ENCODE measurements at regions not wholly inside any gene's neighbourhood (a gene's known extent, or its start where the extent isn't known, plus 50 kb on each side); places are given as distances from the start of the nearest gene placed in this dataset.

DNA sequence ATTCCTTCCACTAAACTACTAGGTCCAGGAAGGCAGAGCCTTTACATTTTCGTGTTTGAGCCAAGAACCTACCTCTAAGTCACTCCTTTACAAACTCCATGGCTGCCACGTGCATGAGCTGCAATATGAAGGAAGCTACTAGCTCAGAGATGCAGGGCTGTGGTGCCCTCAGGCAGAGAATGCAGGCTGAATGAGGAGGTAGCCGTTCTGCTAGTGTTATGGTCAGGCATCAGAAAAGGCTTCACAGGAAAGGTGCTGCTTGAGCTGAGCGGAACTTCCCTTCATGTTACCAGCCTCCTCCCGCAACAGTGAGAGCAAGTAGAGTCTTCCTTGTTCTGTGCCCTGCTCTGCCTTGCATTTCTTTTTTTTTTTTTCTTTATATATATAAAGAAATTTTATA lies 148.3 kb upstream of the PACRGL start:
- WGBS (ENCODE audit: insufficient coverage) = 29% methylated on average over 1 of the region's 5 CpGs

DNA sequence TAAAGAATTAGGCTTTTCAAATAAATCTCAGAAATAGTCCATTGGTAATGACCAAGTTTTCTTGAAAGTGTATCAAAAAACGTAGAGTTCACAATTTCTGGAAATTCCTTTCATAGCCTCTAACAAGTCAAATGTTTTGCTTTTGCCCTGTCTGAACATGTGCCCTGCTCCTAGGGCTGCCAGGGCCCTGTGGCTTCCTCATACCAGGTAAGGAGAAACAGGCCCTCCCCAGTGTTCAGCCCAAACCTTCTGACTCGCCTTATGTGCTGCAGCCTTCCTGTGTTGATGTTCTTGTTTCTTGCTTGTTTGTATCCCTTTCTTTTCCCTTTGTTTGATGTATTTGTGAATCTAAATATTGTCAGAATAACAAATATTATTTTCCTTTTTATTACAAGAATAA lies 146.1 kb upstream of the PACRGL start:
- no peaks in the 10 kb centered on the region for H3K27me3 ChIP-seq (replicated peaks in 1 of 2; ENCODE audit: control insufficient read depth in 2 of 2, extremely low read depth in 1 of 2, insufficient read depth in 2 of 2, low read length in 1 of 2)
- DNase-seq (no peak), ATAC-seq (replicated peaks in 1 of 4) (no peak)
- no peak overlapping the region for H3K27ac ChIP-seq (ENCODE audit: low read length)
- H3K4me1 Mint-ChIP-seq = no peaks in the 10 kb centered on the region
- no peaks in the 10 kb centered on the region for H3K36me3 ChIP-seq (ENCODE audit: control insufficient read depth in 2 of 2, extremely low read depth in 1 of 2, insufficient read depth in 1 of 2, low read length in 1 of 2)
- ChIA-PET POLR2A (no interaction called here), CTCF (no interaction called here)
- no peak overlapping the region for H3K27ac Mint-ChIP-seq
- H3K27me3 Mint-ChIP-seq = peaks cover 2 to 4% of the 10 kb centered on the region in 2 donors
- no peaks in the 10 kb centered on the region for H3K9me3 ChIP-seq
- 20% methylated on average over 1 of the region's 2 CpGs for WGBS (ENCODE audit: insufficient coverage)
- peaks cover 0 to 2% (median 0%) of the 10 kb centered on the region in 3 donors for H3K9me3 Mint-ChIP-seq
- H3K4me3 ChIP-seq (ENCODE audit: control insufficient read depth in 1 of 2, extremely low read depth in 1 of 2, low read length in 1 of 2) = no peak overlapping the region
- H3K4me3 Mint-ChIP-seq = no peak overlapping the region
- no peaks in the 10 kb centered on the region for H3K4me1 ChIP-seq (ENCODE audit: control insufficient read depth in 1 of 2, extremely low read depth in 1 of 2, insufficient read depth in 2 of 2, low read length in 2 of 2)
- H3K36me3 Mint-ChIP-seq = no peaks in the 10 kb centered on the region

More for the DNA sequence above, 148.3 kb upstream of the PACRGL start:
- H3K9me3 Mint-ChIP-seq = no peaks in the 10 kb centered on the region
- CTCF ChIA-PET = no interaction called here
- no peak overlapping the region for H3K27ac Mint-ChIP-seq
- Histone ChIP-seq H3K9me3 (no peaks in the 10 kb centered on the region), H3K36me3 (ENCODE audit: control insufficient read depth in 2 of 2, extremely low read depth in 1 of 2, insufficient read depth in 1 of 2, low read length in 1 of 2) (no peaks in the 10 kb centered on the region), H3K27ac (ENCODE audit: low read length) (no peak overlapping the region), H3K4me3 (ENCODE audit: control insufficient read depth in 1 of 2, extremely low read depth in 1 of 2, low read length in 1 of 2) (no peak overlapping the region), H3K27me3 (replicated peaks in 1 of 2; ENCODE audit: control insufficient read depth in 2 of 2, extremely low read depth in 1 of 2, insufficient read depth in 2 of 2, low read length in 1 of 2) (no peaks in the 10 kb centered on the region), H3K4me1 (ENCODE audit: control insufficient read depth in 1 of 2, extremely low read depth in 1 of 2, insufficient read depth in 2 of 2, low read length in 2 of 2) (no peaks in the 10 kb centered on the region)
- DNase-seq (no peak), ATAC-seq (replicated peaks in 1 of 4) (no peak)
- no peaks in the 10 kb centered on the region for H3K36me3 Mint-ChIP-seq
- H3K4me1 Mint-ChIP-seq = no peaks in the 10 kb centered on the region
- H3K4me3 Mint-ChIP-seq = no peak overlapping the region
- peaks cover 2 to 4% of the 10 kb centered on the region in 2 donors for H3K27me3 Mint-ChIP-seq
- POLR2A ChIA-PET = no interaction called here

DNA sequence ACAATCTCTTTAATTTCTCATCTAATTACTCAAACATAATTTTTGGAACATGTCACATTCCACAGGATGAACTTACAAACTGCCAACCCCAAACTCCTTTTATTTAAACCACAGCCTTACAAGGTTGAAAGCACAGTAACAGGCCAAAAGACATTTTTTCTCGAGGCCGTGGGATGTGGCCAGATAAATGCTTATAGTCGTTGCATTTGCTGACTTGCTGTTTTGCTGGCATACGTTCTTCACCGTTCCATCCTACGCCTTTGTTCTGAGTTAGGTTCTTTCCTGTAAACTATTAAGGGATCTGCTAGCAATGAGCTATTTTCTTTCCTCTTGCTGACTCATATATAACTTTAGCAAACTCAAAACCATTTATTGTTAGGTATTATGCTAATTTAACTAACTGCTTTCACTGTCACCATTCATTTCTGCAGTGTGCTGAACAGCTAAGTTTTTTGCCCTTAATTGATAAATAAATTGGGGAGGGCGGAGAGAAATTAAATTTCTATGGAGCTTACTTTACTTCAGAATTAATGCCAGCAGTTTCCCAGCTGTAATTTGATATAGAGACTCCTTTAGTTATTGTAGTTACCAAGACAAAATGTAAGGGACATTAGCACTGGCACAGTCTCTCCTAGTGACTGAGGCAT lies 135.1 kb upstream of the PACRGL start:
- WGBS (ENCODE audit: insufficient coverage) = no CpG with 5 or more reads among the region's 7 CpGs
- no peaks in the 10 kb centered on the region for H3K9me3 ChIP-seq
- H3K9me3 Mint-ChIP-seq = no peaks in the 10 kb centered on the region
- ATAC-seq (replicated peaks in 1 of 4) = no peak
- no peaks in the 10 kb centered on the region for H3K27me3 Mint-ChIP-seq
- no peaks in the 10 kb centered on the region for H3K36me3 Mint-ChIP-seq
- H3K4me3 ChIP-seq (ENCODE audit: control insufficient read depth in 1 of 2, extremely low read depth in 1 of 2, low read length in 1 of 2) = no peak overlapping the region
- H3K27ac ChIP-seq (ENCODE audit: low read length) = no peak overlapping the region
- no peak overlapping the region for H3K4me3 Mint-ChIP-seq
- POLR2A ChIA-PET = no interaction called here
- no peaks in the 10 kb centered on the region for H3K27me3 ChIP-seq (replicated peaks in 1 of 2; ENCODE audit: control insufficient read depth in 2 of 2, extremely low read depth in 1 of 2, insufficient read depth in 2 of 2, low read length in 1 of 2)
- CTCF ChIA-PET = no interaction called here
- no peaks in the 10 kb centered on the region for H3K4me1 ChIP-seq (ENCODE audit: control insufficient read depth in 1 of 2, extremely low read depth in 1 of 2, insufficient read depth in 2 of 2, low read length in 2 of 2)
- no peak for DNase-seq
- no peaks in the 10 kb centered on the region for H3K36me3 ChIP-seq (ENCODE audit: control insufficient read depth in 2 of 2, extremely low read depth in 1 of 2, insufficient read depth in 1 of 2, low read length in 1 of 2)
- no peak overlapping the region for H3K27ac Mint-ChIP-seq
- no peaks in the 10 kb centered on the region for H3K4me1 Mint-ChIP-seq

DNA sequence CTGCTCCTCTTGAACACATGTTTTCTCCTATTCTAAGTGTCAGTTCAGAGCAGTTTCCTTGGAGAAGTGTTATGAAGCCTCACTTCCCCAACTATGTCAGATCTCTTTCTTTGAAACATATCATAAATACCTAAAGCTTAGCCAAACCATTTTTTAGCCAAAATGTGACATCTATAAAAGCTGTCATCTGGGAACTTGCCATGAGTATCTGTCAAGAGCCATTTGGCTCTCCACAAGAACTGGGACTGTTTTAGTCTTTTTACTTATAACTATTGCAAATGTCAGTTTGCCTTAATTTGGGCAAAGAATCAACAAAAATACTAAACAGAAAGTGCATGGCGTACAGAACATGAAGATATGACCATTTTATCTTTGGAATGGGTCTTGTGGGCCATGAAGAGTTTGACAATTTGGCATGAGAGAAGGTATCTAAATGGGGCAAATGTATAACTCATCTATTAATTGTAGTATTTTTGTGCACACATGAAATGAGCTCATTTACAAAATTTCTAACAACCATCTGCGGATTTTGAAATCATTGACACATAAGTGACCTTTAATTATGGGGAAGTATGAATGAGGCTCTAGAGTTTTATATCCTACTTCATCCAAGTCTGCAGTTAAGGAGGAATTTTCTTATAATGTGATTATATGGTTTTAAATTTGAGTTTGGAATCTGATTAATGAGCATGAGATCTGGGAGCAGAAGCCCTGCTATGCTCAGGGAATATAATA lies 129.1 kb upstream of the PACRGL start:
- Histone ChIP-seq H3K27me3 (replicated peaks in 1 of 2; ENCODE audit: control insufficient read depth in 2 of 2, extremely low read depth in 1 of 2, insufficient read depth in 2 of 2, low read length in 1 of 2) (no peaks in the 10 kb centered on the region), H3K36me3 (ENCODE audit: control insufficient read depth in 2 of 2, extremely low read depth in 1 of 2, insufficient read depth in 1 of 2, low read length in 1 of 2) (no peaks in the 10 kb centered on the region), H3K4me3 (ENCODE audit: control insufficient read depth in 1 of 2, extremely low read depth in 1 of 2, low read length in 1 of 2) (no peak overlapping the region), H3K27ac (ENCODE audit: low read length) (no peak overlapping the region), H3K4me1 (ENCODE audit: control insufficient read depth in 1 of 2, extremely low read depth in 1 of 2, insufficient read depth in 2 of 2, low read length in 2 of 2) (no peaks in the 10 kb centered on the region), H3K9me3 (no peaks in the 10 kb centered on the region)
- CTCF ChIA-PET = no interaction called here
- DNase-seq (no peak), ATAC-seq (replicated peaks in 1 of 4) (no peak)
- POLR2A ChIA-PET = no interaction called here
- no peak overlapping the region for H3K27ac Mint-ChIP-seq
- WGBS (ENCODE audit: insufficient coverage) = no CpG with 5 or more reads among the region's 2 CpGs
- no peaks in the 10 kb centered on the region for H3K27me3 Mint-ChIP-seq
- no peaks in the 10 kb centered on the region for H3K4me1 Mint-ChIP-seq
- no peaks in the 10 kb centered on the region for H3K9me3 Mint-ChIP-seq
- H3K4me3 Mint-ChIP-seq = no peak overlapping the region
- H3K36me3 Mint-ChIP-seq = no peaks in the 10 kb centered on the region

DNA sequence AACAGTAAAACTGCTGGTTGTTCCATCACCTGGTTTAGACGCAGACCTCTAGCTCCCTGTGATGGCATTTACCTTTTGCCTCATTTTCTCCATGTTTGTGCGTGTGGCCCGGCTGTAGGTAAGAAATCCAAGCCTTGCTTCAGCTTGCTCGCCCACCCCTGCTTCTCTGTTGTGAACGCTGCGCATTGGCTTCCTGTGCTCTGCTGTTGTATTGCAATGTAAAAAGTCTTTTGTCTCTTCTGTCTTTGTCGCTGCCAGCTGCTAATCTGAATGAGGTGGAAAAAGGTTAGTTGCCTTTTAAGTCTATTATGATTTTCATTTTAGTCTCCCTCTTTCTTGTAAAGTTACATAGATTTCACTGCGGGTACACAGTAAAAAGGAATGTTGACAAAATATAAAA lies 127.3 kb upstream of the PACRGL start:
- POLR2A ChIA-PET = no interaction called here

DNA sequence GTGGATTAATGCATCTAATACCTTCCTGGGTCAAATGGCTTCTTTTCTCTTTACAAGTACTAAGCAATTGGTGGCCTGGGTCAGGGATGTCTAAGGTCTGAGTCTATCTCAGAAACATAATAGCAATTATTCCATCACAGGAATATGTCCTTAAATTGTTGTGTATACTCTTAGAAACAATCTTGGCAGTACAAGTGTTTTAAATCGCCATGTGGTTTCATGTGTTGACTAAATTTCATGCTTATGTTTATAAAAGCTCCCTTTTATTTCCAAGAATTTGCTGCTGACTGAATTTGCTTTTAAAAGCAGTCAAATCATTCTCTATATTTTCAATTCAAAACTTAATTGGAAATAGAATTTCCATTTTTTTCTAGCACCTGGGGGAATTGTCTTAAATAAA lies 125.3 kb upstream of the PACRGL start:
- H3K4me1 ChIP-seq (ENCODE audit: control insufficient read depth in 1 of 2, extremely low read depth in 1 of 2, insufficient read depth in 2 of 2, low read length in 2 of 2) = no peaks in the 10 kb centered on the region
- POLR2A ChIA-PET = no interaction called here
- no peak for ATAC-seq (replicated peaks in 1 of 4)
- H3K4me3 ChIP-seq (ENCODE audit: control insufficient read depth in 1 of 2, extremely low read depth in 1 of 2, low read length in 1 of 2) = no peak overlapping the region
- no peak overlapping the region for H3K27ac ChIP-seq (ENCODE audit: low read length)
- WGBS (ENCODE audit: insufficient coverage) = no CpG with 5 or more reads among the region's 1 CpG
- Mint-ChIP-seq H3K27ac (no peak overlapping the region), H3K4me1 (no peaks in the 10 kb centered on the region), H3K9me3 (no peaks in the 10 kb centered on the region), H3K36me3 (no peaks in the 10 kb centered on the region), H3K27me3 (no peaks in the 10 kb centered on the region), H3K4me3 (no peak overlapping the region)
- no peaks in the 10 kb centered on the region for H3K27me3 ChIP-seq (replicated peaks in 1 of 2; ENCODE audit: control insufficient read depth in 2 of 2, extremely low read depth in 1 of 2, insufficient read depth in 2 of 2, low read length in 1 of 2)
- CTCF ChIA-PET = no interaction called here
- no peaks in the 10 kb centered on the region for H3K9me3 ChIP-seq
- no peaks in the 10 kb centered on the region for H3K36me3 ChIP-seq (ENCODE audit: control insufficient read depth in 2 of 2, extremely low read depth in 1 of 2, insufficient read depth in 1 of 2, low read length in 1 of 2)
- no peak for DNase-seq

More for the DNA sequence above, 127.3 kb upstream of the PACRGL start:
- no peaks in the 10 kb centered on the region for H3K9me3 ChIP-seq
- ATAC-seq (replicated peaks in 1 of 4) (no peak), DNase-seq (no peak)
- no peaks in the 10 kb centered on the region for H3K36me3 Mint-ChIP-seq
- no peaks in the 10 kb centered on the region for H3K27me3 ChIP-seq (replicated peaks in 1 of 2; ENCODE audit: control insufficient read depth in 2 of 2, extremely low read depth in 1 of 2, insufficient read depth in 2 of 2, low read length in 1 of 2)
- H3K9me3 Mint-ChIP-seq = no peaks in the 10 kb centered on the region
- H3K27ac Mint-ChIP-seq = no peak overlapping the region
- 82% methylated on average over 2 of the region's 8 CpGs for WGBS (ENCODE audit: insufficient coverage)
- no peak overlapping the region for H3K4me3 ChIP-seq (ENCODE audit: control insufficient read depth in 1 of 2, extremely low read depth in 1 of 2, low read length in 1 of 2)
- H3K36me3 ChIP-seq (ENCODE audit: control insufficient read depth in 2 of 2, extremely low read depth in 1 of 2, insufficient read depth in 1 of 2, low read length in 1 of 2) = no peaks in the 10 kb centered on the region
- H3K27ac ChIP-seq (ENCODE audit: low read length) = no peak overlapping the region
- no peak overlapping the region for H3K4me3 Mint-ChIP-seq
- no peaks in the 10 kb centered on the region for H3K4me1 ChIP-seq (ENCODE audit: control insufficient read depth in 1 of 2, extremely low read depth in 1 of 2, insufficient read depth in 2 of 2, low read length in 2 of 2)
- H3K4me1 Mint-ChIP-seq = no peaks in the 10 kb centered on the region
- no peaks in the 10 kb centered on the region for H3K27me3 Mint-ChIP-seq
- CTCF ChIA-PET = no interaction called here

All from T-cell (primary cell).